H9 (cell line): ENCODE measurements at regions not wholly inside any gene's neighbourhood (a gene's known extent, or its start where the extent isn't known, plus 50 kb on each side); places are given as distances from the start of the nearest gene placed in this dataset.

ENCODE experiments used
- DNase-seq: peaks from one replicate; pipeline ENCODE4 v3.0.0-alpha.2; 2017
- H2AFZ ChIP-seq: one replicate; pipeline ENCODE4 v1.6.1; 2013; ENCODE audit warnings: mild to moderate bottlenecking, low read length, control low read depth, moderate library complexity
- H2AK5ac ChIP-seq: 2 replicates; pipeline ENCODE4 v1.6.1; 2013; ENCODE audit warnings: low read length, control low read depth, mixed read lengths; ENCODE audit not compliant: insufficient read length
- H2BK120ac ChIP-seq: one replicate; pipeline ENCODE4 v1.6.1; 2013; ENCODE audit warnings: low read depth, mild to moderate bottlenecking, low read length, control low read depth, inconsistent platforms; ENCODE audit not compliant: poor library complexity, severe bottlenecking
- H2BK12ac ChIP-seq: 2 replicates; pipeline ENCODE4 v1.6.1; 2013; ENCODE audit warnings: low read length, control low read depth, mixed read lengths, low read depth; ENCODE audit not compliant: insufficient read length
- H2BK15ac ChIP-seq: 2 replicates; pipeline ENCODE4 v1.6.1; 2013; ENCODE audit warnings: low read depth, low read length, control low read depth
- H2BK20ac ChIP-seq: one replicate; pipeline ENCODE4 v1.6.1; 2013; ENCODE audit warnings: low read depth, mild to moderate bottlenecking, low read length, control low read depth, inconsistent platforms; ENCODE audit not compliant: poor library complexity, severe bottlenecking
- H2BK5ac ChIP-seq: 2 replicates; pipeline ENCODE4 v1.6.1; 2013; ENCODE audit warnings: low read length, control low read depth, mixed read lengths; ENCODE audit not compliant: insufficient read length
- H3K14ac ChIP-seq: 2 replicates; pipeline ENCODE4 v1.6.1; 2013; ENCODE audit warnings: low read length, control low read depth; ENCODE audit not compliant: insufficient read depth
- H3K18ac ChIP-seq: 2 replicates; pipeline ENCODE4 v1.6.1; 2013; ENCODE audit warnings: low read depth, mild to moderate bottlenecking, mixed read lengths, low read length, control low read depth; ENCODE audit not compliant: insufficient read length
- H3K23ac ChIP-seq: 2 replicates; pipeline ENCODE4 v1.6.1; 2013; ENCODE audit warnings: low read length, control low read depth, mixed read lengths, low read depth; ENCODE audit not compliant: insufficient read length
- H3K23me2 ChIP-seq: 2 replicates; pipeline ENCODE4 v1.6.1; 2013; ENCODE audit warnings: low read depth, mild to moderate bottlenecking, mixed read lengths, low read length, control low read depth; ENCODE audit not compliant: insufficient read length, poor library complexity, severe bottlenecking
- H3K27ac ChIP-seq: 2 replicates; pipeline ENCODE4 v1.5.1; 2013; ENCODE audit warnings: low read length, control low read depth, mixed read lengths, low read depth; ENCODE audit not compliant: insufficient read length
- H3K27me3 ChIP-seq: 2 replicates; pipeline ENCODE4 v1.6.1; 2013; ENCODE audit warnings: low read length, control low read depth, inconsistent platforms; ENCODE audit not compliant: insufficient read depth
- H3K4ac ChIP-seq: 2 replicates; pipeline ENCODE4 v1.6.1; 2013; ENCODE audit warnings: low read depth, mild to moderate bottlenecking, control low read depth, inconsistent platforms, low read length, moderate library complexity
- H3K4me1 ChIP-seq: 2 replicates; pipeline ENCODE4 v1.6.1; 2013; ENCODE audit warnings: low read length, control low read depth, inconsistent platforms; ENCODE audit not compliant: insufficient read depth
- H3K4me2 ChIP-seq: 2 replicates; pipeline ENCODE4 v1.6.1; 2013; ENCODE audit warnings: low read length, control low read depth, mixed read lengths; ENCODE audit not compliant: insufficient read length, insufficient read depth
- H3K56ac ChIP-seq: 2 replicates; pipeline ENCODE4 v1.6.1; 2013; ENCODE audit warnings: low read depth, mild to moderate bottlenecking, mixed read lengths, low read length, control low read depth; ENCODE audit not compliant: insufficient read length
- H3K79me1 ChIP-seq: 2 replicates; pipeline ENCODE4 v1.6.1; 2013; ENCODE audit warnings: low read depth, mild to moderate bottlenecking, moderate library complexity, low read length, control low read depth, inconsistent platforms; ENCODE audit not compliant: insufficient read depth, poor library complexity, severe bottlenecking
- H3K79me2 ChIP-seq: 2 replicates; pipeline ENCODE4 v1.6.1; 2013; ENCODE audit warnings: low read length, control low read depth, inconsistent platforms; ENCODE audit not compliant: insufficient read depth
- H3K9ac ChIP-seq: 2 replicates; pipeline ENCODE4 v1.6.1; 2013; ENCODE audit warnings: low read length, control low read depth, mixed read lengths; ENCODE audit not compliant: insufficient read length; ENCODE audit errors: extremely low read depth
- H3K9me3 ChIP-seq: one replicate; pipeline ENCODE4 v1.6.1; 2013; ENCODE audit warnings: low read depth, low read length, inconsistent platforms; ENCODE audit not compliant: control insufficient read depth
- H3T11ph ChIP-seq: one replicate; pipeline ENCODE4 v1.6.1; 2013; ENCODE audit warnings: mild to moderate bottlenecking, low read length, control low read depth, inconsistent platforms
- H4K20me1 ChIP-seq: one replicate; pipeline ENCODE4 v1.6.1; 2013; ENCODE audit not compliant: control insufficient read depth, insufficient read length, insufficient read depth
- H4K5ac ChIP-seq: 2 replicates; pipeline ENCODE4 v1.6.1; 2013; ENCODE audit warnings: low read depth, mild to moderate bottlenecking, mixed read lengths, low read length, control low read depth; ENCODE audit not compliant: insufficient read length
- H4K8ac ChIP-seq: replicated peaks from 2 replicates; pipeline ENCODE4 v1.6.1; 2013; ENCODE audit warnings: low read length, control low read depth, mixed read lengths, low read depth; ENCODE audit not compliant: insufficient read length
- H4K91ac ChIP-seq: 2 replicates; pipeline ENCODE4 v1.6.1; 2013; ENCODE audit warnings: low read depth, mild to moderate bottlenecking, moderate library complexity, mixed read lengths, low read length, control low read depth; ENCODE audit not compliant: insufficient read length
- H3K27ac Mint-ChIP-seq, 3 experiments: 2 replicates in 2 of 3; 3 replicates in 1 of 3; pipeline ENCODE4 v1.8.0; 2020 to 2021; ENCODE audit warnings: mixed read lengths in 3 of 3, mild to moderate bottlenecking in 1 of 3, moderate library complexity in 1 of 3
- H3K27me3 Mint-ChIP-seq: 2 replicates; pipeline ENCODE4 v1.8.0; 2021; ENCODE audit warnings: low read depth, mild to moderate bottlenecking, moderate library complexity, mixed read lengths
- H3K36me3 Mint-ChIP-seq, 3 experiments: 2 replicates in 2 of 3; 3 replicates in 1 of 3; pipeline ENCODE4 v1.8.0; 2020 to 2021; ENCODE audit warnings: low read depth in 3 of 3, mixed read lengths in 3 of 3; ENCODE audit not compliant: insufficient read depth in 1 of 3
- H3K4me1 Mint-ChIP-seq, 2 experiments: 2 replicates each; pipeline ENCODE4 v1.8.0; 2020; ENCODE audit warnings: mixed read lengths in 2 of 2
- H3K4me3 Mint-ChIP-seq, 2 experiments: 2 replicates in 1 of 2; 3 replicates in 1 of 2; pipeline ENCODE4 v1.8.0; 2020 to 2021; ENCODE audit warnings: mild to moderate bottlenecking in 2 of 2, mixed read lengths in 2 of 2, moderate library complexity in 1 of 2
- H3K9me3 Mint-ChIP-seq, 2 experiments: 2 replicates in 1 of 2; 3 replicates in 1 of 2; pipeline ENCODE4 v1.8.0; 2020; ENCODE audit warnings: mild to moderate bottlenecking in 2 of 2, mixed read lengths in 2 of 2, moderate library complexity in 1 of 2
- CTCF ChIP-seq: fragments of 200-600 bp; sonication (generic); conservative IDR thresholded peaks from 3 replicates; pipeline ENCODE4 v1.8.0; 2021; ENCODE audit warnings: antibody characterized with exemption, mild to moderate bottlenecking

- Histone ChIP-seq H2AFZ (no peak overlapping the region), H3K23ac (no peak overlapping the region), H2AK5ac (no peak overlapping the region), H2BK120ac (no peak overlapping the region), H3K14ac (no peak overlapping the region), H3K56ac (no peak overlapping the region), H3K27ac (no peak overlapping the region), H3K18ac (no peak overlapping the region), H3K79me1 (no peaks in the 10 kb centered on the region), H3K4me1 (peaks cover 1% of the 10 kb centered on the region; the same call in 1 of the 2 replicates), H3T11ph (no peak overlapping the region), H2BK12ac (no peak overlapping the region), H2BK5ac (no peak overlapping the region), H3K4me2 (no peak overlapping the region), H4K5ac (no peak overlapping the region), H4K8ac (no peak overlapping the region), H3K79me2 (no peaks in the 10 kb centered on the region), H2BK15ac (no peak overlapping the region), H4K91ac (no peak overlapping the region), H3K27me3 (no peaks in the 10 kb centered on the region), H3K23me2 (no peaks in the 10 kb centered on the region), H4K20me1 (no peaks in the 10 kb centered on the region), H3K4ac (no peak overlapping the region), H3K9me3 (no peaks in the 10 kb centered on the region), H2BK20ac (no peak overlapping the region), H3K9ac (no peak overlapping the region)
- Mint-ChIP-seq H3K4me3 (no peak overlapping the region), H3K27ac (no peak overlapping the region), H3K27me3 (peaks cover 3% of the 10 kb centered on the region; the same call in 1 of the 2 replicates), H3K4me1 (peaks cover 1% of the 10 kb centered on the region in 2 experiments), H3K36me3 (no peaks in the 10 kb centered on the region), H3K9me3 (no peaks in the 10 kb centered on the region)
- no peak for DNase-seq
- TF ChIP-seq CTCF: no peak
Observed at GRCh38 chr4:105066401-105066800, 80.3 kb upstream of the TET2 start.
